IPS DF 19.7 (cell line): ENCODE measurements at regions not wholly inside any gene's neighbourhood (a gene's known extent, or its start where the extent isn't known, plus 50 kb on each side); places are given as distances from the start of the nearest gene placed in this dataset.
"Not testable (repeated sequence)": the region's sequence is repeated elsewhere in the genome, so short reads cannot be mapped to it uniquely, and the experiment has no call there.

Source experiments
- DNase-seq: peaks from one replicate; pipeline ENCODE4 v3.0.0-alpha.2; 2013; ENCODE audit warnings: low read depth, low spot score

DNA sequence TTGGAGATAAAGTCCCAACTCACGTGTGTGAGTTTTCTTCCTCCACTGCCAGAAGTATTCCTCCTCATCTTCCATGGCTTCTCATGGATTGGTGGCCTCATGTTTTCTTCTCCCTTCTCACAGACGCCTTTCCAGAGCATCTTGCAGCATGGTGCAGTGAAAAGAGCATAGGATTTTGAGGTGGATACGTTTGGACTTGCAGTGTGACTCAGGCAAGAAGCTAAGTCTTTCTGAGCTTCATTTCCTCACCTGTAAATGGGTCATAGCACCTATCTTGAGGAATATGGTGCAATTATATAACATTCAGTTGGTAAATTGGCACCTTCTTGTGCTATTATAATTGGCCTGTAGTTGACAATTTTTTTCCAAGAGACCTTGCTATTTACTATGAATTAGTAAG, 247.6 kb downstream of the RDH14 start:
- DNase-seq = no peak

- no peak for DNase-seq
Measured at GRCh38 chr2:18311420-18312195, 248.8 kb downstream of the RDH14 start.

- no peak for DNase-seq
Measured at GRCh38 chr2:18309627-18310026, 250.8 kb downstream of the RDH14 start.

DNA sequence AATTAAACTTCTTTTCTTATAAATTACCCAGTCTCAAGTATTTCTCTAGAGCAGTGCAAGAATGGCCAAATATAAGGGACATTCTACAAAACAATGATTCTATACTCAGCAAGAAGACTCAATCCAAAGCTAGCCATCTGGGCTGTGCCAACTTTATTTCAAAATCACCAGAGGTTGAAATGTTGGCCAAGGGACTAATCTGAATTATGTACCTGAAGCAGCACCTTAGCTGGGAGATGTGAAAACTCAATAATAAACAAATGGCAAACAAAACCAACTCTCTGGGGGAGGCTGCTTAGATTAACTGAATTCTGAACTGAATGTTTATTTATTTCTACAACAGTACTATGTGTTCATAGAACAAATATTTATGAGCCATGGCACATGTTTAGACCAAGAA, 251.3 kb downstream of the RDH14 start:
- no peak for DNase-seq

GRCh38 chr2:18304849-18305248, 255.6 kb downstream of the RDH14 start:
- DNase-seq = no peak

DNA sequence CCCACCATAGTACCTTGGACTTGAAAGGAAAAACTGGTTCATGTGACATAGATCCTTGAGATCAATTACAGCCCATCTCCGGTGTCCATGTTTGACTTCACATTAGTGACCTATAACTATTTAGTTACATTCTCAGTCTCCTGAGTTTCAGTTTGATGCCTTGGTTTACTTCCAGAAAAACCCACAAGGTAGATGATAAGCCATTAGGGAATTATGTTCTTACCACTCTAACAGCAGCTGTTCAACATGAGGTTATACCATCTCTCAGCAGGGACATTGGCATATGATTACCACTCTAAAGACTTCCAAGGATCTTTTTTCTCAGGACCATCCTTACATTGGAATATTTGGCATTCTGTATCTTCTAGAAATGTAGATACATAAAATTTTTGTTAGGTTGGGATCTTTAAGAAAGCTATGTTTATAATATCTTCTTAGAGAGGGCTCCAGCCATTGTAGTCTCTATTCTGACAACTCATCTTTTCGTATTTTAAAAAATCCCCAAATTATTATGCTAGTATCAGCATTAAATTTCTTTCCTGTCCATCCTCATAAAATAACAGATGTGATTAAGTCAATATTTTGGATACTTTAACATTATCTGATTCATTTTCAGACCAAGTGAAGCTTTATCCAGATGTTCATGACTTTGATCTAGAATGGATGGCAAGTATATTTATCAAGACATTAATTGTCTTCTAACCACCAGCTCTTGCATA, 258.9 kb downstream of the RDH14 start:
- DNase-seq = no peak

DNA sequence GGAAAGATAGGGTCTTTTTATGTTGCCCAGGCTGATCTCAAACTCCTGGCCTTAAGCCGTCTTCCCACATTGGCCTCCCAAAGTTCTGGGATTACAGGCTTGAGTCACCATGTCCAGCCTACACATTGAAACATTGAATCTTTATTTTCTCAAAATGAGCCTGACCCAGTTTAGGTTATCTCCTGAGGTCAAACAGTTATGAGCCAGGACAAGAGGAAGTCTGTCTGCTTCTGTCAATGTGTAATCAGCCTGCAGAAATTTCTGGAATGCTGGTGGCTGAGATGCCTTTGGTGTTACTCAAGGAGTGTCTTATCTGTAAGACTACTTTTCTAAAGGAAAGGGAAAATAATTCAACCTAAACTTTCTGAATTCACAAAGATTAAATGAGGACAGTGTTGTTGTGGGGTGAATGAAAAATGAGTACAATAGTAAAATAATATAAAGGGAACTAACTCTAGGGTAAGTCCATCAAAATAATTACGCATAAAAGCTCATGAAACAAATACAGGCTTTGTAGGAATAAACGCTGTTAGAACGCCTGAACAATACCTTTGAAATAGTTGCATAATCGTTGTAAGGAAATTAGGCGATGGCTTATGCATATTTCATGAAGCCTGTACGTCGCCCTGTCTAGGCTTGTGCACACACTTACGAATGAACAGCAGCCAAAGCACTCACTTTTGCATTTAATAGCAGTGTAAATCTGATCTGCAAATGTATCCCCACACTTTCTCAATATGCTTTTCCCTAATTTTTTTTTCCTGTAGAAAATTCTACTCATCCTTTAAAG, 260.8 kb downstream of the RDH14 start:
- peak; percentile 28 for DNase-seq

DNA sequence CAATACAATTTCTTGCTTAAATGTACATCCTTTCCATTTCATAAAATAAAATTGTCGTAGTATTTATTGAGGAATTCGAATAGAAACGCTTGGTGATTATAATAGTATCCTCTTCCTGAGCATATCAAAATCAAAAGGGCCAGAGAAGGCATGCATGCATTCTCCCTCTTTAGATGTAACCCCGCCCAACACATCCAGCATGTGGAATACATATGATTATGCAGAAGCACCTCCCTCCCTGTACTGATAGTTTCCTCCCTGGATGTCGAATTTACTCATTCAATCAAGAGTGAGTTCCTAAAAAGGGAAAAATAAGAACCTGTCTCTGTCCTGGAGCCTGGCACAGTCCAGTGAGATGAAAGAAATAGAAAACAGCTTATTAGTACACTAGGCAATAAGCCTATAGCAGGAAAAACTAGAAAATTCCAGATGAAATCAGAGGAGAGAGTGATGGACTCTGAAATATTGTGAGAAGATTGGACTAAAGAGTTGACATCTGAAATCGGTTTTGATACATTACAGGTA, 262.9 kb downstream of the RDH14 start:
- DNase-seq = no peak

GRCh38 chr2:18290386-18290785, 270.1 kb downstream of the RDH14 start:
- no peak for DNase-seq

DNA sequence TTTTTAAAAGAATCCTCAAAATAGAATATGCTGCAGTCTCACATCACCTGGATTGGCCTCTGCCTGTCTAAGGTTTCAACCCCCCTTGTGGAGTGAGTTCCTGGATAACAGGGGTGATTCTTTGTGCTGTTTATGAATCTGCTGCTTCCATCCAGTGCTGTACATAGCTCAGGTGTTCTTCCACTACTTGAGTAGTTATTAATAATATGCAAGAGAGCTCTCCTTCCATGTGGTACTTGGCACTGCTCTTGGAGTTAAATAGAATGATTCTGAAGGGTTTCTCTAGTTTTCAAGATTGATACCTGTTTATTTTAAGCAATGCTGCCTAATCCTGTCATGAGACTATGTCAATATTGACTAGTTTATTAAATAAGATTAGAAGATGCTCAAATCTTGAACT, 273.6 kb downstream of the RDH14 start:
- no peak for DNase-seq

DNA sequence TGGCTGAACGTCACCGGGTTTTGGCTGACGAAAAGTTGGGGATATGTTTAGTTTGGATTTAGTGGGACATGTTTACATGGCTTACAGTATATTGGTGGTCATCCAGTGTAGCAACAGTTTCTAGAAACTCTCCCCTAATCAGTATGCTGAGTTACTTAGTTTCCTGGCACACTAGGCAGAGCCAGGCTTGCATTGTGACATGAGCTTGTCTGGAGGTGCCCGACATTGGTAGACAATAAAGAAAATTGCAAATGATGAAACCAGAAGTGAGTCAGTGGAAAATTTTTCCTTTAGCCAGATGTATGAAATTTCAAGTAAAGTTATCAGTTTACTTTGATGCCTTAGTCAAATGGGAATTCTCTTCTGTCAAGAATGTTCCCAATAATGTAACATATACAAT, 276.1 kb downstream of the RDH14 start:
- DNase-seq = no peak

GRCh38 chr2:18282026-18282425, 278.4 kb downstream of the RDH14 start:
- DNase-seq = no peak

GRCh38 chr2:18276583-18277075, 283.8 kb downstream of the RDH14 start:
- DNase-seq = no peak

GRCh38 chr2:18273205-18273604, 287.2 kb downstream of the RDH14 start:
- no peak for DNase-seq

GRCh38 chr2:18272148-18272494, 288.3 kb downstream of the RDH14 start:
- DNase-seq = no peak

GRCh38 chr2:18271370-18272147, 288.9 kb downstream of the RDH14 start:
- no peak for DNase-seq

GRCh38 chr2:18268400-18268799, 292.1 kb downstream of the RDH14 start:
- no peak for DNase-seq

GRCh38 chr2:18267501-18267900, 293.0 kb downstream of the RDH14 start:
- DNase-seq = no peak

- DNase-seq = not testable (repeated sequence)
Measured at GRCh38 chr2:18266699-18267098, 293.8 kb downstream of the RDH14 start.

DNA sequence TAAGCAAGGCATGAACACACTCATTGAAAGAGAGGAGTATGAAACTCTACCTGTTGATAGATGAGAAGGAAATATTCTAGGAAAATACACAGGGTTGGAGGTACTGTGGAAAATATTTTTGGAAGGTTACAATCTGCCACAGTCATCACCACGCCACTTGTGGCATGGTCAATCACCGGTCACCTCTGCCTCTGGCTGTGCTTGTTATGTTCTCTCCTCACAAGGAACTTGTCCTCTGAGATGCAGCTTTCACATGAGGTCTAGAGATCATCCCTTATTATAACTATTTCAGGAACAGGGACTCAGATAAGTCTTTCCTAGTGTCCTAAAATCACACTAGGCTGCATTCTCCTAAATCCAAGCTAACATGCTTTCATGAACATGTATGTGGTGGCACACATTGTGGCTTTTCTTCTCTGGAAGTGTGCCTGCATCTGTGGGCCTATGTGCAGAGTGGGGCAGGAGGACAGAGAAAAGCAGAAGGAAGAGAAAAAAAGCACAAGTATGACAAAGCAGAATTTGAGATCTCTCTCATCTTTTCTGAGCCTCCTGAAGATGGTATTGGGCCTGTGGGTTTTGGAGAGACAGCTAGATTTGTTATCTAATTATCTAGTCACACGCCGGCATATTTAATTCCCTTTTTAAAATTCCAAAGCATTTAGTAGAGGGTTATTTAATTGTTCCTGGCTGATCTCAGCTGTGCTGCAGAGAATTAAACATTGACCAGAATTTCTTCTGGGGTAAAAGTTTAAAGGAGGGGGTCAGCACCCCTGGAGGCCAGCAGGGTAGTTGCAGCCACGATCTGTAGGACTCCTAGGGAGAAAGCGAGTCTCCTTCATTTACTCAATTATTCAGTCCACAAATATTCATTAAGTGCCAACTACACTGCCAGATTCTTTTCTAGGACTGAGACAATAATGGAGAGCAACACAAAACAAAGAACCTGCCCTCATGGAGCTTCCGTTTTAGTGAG, 294.6 kb downstream of the RDH14 start:
- no peak for DNase-seq
